Stimulated activated CD8-positive, alpha-beta memory T cell treated with anti-CD3 and anti-CD28 coated beads, Interleukin-12 subunit alpha, Interleukin-12 subunit beta, amount 100 ng/mL, for 24 hours (primary cell): ENCODE measurements at regions not wholly inside any gene's neighbourhood (a gene's known extent, or its start where the extent isn't known, plus 50 kb on each side); places are given as distances from the start of the nearest gene placed in this dataset.
"Not testable (repeated sequence)": the region's sequence is repeated elsewhere in the genome, so short reads cannot be mapped to it uniquely, and the experiment has no call there.

Experiments
- DNase-seq: peaks from one replicate; pipeline ENCODE4 v3.0.0-alpha.2; 2020; ENCODE audit errors: extremely low read depth

GRCh38 chr11:69950120-69950519, 128.0 kb upstream of the ANO1 start:
- no peak for DNase-seq

DNA sequence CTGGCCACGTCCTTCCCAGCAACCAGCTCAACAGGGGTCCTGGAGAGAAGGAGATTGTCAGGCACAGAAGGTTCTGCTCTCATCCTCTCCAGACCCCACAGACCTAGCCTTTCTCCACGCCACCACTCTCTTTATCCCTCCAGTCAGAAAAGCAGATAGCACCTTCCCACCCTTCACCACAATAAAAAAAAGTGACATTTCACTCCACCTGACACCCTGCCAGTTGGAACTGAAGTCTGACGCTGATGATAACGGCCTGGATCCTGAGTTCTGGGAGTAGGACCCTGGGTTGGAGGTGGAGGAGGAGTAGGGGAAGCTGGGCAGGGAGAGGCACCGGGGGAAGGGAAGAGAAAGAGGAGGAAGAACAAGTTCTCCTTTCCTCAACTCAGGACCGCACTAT, 127.5 kb upstream of the ANO1 start:
- no peak for DNase-seq

GRCh38 chr11:69951821-69952220, 126.3 kb upstream of the ANO1 start:
- no peak for DNase-seq

GRCh38 chr11:69952229-69952975, 125.7 kb upstream of the ANO1 start:
- DNase-seq = not testable (repeated sequence)

GRCh38 chr11:69953356-69953755, 124.8 kb upstream of the ANO1 start:
- DNase-seq = no peak

- no peak for DNase-seq
Observed at GRCh38 chr11:69954756-69955155, 123.4 kb upstream of the ANO1 start.

GRCh38 chr11:69956669-69957190, 121.4 kb upstream of the ANO1 start:
- no peak for DNase-seq

GRCh38 chr11:69957849-69958248, 120.3 kb upstream of the ANO1 start:
- no peak for DNase-seq

GRCh38 chr11:69958308-69958707, 119.8 kb upstream of the ANO1 start:
- no peak for DNase-seq

DNA sequence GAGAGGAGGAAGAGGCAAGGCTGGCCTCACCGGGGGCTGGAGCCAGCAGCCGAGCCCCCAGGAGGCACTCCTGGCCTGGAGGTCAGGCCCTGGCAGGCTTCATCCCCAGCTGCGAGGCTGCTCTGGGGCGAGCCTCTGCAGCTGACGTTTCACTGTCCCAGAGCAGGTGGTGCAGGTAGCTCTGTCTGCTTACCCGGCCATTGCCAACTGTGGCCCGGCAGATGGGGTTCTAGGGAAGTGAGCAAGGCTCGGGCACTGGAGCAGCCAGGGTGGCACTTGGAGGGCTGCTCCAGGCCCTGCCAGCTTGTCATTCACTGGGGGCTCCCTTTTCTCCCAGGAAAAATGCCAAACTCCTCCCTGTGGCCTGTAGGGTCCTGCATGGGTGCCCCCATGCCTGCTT, 118.7 kb upstream of the ANO1 start:
- no peak for DNase-seq

DNA sequence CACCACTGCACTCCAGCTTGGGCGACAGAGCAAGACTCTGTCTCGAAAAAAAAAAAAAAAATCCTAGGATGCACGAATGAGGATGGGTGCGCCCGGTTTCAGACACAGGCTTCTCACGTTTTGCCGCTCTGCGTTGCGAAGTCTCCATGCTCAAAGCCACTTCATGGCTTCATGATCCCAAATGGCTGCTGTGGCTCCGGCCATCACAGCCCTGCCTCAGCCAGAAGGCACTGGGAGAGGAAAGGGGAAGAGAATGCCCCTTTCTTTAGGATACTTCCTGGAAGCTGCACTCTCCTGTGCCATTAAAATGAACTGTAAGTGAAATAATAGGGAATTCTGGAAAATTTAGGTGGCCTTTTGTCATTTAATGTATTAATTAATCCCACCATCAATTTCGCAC, 116.4 kb upstream of the ANO1 start:
- no peak for DNase-seq

- DNase-seq = no peak
Observed at GRCh38 chr11:69962152-69962551, 116.0 kb upstream of the ANO1 start.

DNA sequence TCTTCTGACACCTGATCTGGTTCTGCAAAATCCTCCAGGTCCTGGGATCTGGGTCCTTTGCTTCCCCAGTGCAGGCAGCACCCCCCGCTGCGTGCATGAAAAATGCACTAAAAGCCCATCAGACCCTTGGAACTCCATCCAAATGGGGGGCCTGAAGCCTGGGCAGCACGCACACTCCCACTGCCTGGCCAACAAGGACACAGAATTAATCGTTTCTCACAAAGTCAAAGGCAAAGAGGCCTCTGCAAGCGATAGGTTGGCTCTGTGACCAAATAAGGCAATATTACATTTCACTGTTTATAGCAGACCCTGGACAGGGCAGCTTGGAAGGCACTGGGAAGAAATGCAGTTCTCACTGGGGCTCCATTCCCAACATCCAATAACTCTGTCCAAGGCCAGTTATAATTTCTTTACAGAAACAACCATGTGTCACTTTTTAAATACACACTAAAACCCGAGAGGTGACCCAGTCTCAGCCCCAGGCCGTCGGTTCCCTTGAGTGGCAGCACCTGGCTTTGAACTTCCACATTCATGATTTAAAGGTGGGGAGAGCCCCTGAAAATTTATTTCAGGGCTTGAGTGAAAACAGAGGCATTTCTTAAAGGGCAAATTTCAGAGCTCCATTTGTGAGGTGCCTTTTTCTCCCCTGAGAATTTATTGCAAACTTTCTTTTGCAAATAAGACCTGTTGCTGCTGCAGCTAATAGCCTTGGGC, 114.4 kb upstream of the ANO1 start:
- no peak for DNase-seq

- no peak for DNase-seq
Observed at GRCh38 chr11:69964247-69964643, 113.9 kb upstream of the ANO1 start.

- no peak for DNase-seq
Observed at GRCh38 chr11:69965821-69966582, 112.1 kb upstream of the ANO1 start.

DNA sequence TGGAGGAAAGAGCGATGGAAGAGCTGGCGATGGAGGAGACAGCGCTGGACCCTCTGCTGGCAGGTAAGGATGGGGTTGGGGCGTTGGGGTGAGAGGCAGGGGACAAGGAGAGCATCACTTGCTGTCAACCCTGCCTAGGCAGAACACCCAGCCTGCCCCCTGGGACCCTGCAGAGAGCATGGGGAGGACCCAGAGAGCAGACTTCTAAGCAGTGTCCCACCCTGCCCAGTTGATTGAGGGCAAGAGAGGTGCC, 111.6 kb upstream of the ANO1 start:
- DNase-seq = no peak

GRCh38 chr11:69966910-69967483, 111.1 kb upstream of the ANO1 start:
- DNase-seq = no peak

DNA sequence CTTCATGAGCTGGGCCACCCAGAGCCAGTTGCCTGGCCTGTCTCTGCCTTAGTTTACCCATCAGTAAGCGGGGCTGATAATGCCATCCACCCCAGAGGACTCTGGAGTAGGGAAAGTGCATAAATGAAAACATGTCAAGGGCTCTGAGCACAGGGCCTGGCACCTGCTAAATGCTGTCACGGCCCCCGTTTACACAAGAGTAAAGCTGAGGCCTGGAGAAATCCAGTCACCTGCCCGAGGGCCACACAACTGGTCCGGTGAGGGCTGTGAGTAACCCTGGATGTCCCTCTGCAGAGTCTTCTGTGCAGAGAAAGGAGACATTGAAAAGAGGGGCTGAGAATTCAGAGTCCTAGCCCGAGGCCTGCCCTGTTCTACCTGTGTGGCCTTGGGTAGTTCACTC, 110.6 kb upstream of the ANO1 start:
- no peak for DNase-seq

DNA sequence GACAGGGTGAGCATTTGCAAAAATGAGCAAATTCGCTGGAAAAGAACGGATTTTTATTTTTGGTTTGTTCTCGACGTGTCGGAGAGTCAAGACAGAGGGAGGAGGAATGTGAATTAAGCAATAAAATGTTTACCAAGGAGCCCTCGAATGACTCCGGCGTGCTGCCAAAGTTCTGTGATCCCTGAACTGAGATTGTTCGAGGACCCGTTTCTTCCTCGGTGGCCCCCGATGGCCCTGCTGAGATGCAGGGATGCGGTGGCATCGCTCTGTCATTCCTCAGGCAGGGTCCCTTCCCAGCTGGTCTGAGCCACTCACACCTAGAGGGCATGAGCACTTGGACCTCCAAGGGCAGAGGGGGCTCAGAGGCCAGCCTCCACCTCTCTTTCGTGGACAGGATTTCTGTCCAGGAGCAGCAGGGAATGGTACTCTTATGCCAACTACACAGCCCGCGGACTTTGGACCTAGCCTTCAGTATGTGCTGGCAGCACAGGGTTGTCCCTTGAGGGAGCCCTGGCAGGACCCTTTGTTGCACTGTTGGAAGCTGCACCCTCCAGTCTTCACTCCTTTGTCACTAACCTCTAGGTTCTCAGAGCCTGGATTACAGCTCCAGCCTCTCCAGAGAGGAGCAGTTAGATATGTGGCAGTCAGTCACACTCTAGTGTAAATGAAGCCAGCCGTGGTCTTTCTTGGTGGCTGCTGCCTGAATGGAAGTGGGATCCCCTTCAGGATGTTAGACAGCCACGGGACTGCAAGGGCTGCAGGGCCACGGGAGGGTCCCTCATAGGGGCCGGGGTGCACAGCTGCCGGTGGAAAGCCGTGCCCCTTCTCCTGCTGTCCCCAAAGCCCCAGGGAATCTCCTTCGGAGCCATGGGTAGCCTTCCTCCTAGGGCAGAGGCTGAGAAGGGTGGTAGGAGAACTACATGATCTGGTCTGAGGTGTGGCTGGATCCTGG, 109.4 kb upstream of the ANO1 start:
- DNase-seq = no peak

- DNase-seq = no peak
Observed at GRCh38 chr11:69969890-69970784, 108.0 kb upstream of the ANO1 start.
